Fibroblast of skin of abdomen (primary cell): ENCODE measurements at regions not wholly inside any gene's neighbourhood (a gene's known extent, or its start where the extent isn't known, plus 50 kb on each side); places are given as distances from the start of the nearest gene placed in this dataset.
A peak's percentile ranks its signal among the peaks of the same experiment; 100 is the strongest.

Experiments used
- DNase-seq: peaks from one replicate; pipeline ENCODE4 v3.0.0-alpha.2; 2013

DNA sequence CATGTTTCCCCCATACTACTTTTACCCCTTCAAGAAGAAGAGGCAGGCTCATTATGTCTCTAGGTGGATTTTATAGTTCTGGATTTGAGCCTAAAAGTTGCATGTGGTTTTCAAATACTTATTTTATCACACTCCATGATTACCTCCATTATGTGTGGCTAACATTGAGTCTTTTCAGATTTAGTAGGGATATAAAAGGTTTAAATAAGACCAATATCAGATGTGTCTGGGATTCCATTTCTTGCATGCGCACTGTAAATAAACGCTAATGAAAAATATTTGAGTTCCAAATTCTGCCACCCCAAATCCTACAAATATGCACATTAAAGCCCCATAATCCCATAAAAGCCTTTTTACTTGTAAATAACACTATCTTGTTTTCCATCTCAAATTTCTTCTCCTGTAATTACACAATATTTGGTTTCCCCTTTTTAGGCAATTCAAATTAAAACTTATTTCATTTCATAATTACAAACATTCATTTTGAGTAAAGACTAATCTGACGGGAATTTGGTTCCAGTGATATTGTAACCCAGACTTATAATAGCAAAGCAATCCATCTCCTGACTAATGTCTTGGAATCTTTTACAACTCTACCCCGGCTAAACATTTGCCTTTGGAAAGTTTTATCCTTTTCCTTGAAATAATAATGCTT, 600.0 kb downstream of the SLC4A3 start:
- peak; percentile 86 for DNase-seq

DNA sequence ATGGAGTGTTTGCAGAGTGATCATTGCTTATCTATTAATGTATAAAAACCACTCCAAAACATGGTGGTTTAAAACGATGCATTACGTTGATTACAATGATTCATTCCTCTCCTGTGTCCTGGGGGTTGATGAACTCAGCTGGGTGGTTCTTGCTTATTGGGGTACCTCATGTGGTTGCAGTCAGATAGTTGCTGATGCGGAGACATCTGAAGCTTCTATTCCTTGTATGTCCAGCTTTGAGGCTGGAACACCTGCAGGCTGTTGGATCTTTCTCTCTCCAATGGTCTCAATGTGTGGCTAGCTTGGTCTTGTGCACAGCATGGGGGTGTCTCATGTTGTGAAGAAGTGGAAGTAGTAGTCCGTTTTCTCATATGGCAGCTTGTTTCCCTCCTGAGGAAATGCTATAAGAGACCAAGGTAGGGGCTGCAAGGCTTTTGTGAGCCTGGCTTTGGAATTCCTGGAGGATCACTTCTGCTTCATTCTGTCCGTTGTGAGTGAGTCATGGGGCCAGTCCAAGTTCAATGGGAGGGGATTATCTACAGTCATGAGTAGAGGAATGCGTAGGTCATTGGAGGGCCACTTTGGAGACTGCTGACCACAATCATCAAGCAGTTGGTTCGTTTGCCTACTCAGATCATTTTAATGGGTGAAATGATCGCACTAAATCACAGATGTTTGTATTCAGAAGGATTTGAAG, 601.0 kb downstream of the SLC4A3 start:
- peak; percentile 98 for DNase-seq

DNA sequence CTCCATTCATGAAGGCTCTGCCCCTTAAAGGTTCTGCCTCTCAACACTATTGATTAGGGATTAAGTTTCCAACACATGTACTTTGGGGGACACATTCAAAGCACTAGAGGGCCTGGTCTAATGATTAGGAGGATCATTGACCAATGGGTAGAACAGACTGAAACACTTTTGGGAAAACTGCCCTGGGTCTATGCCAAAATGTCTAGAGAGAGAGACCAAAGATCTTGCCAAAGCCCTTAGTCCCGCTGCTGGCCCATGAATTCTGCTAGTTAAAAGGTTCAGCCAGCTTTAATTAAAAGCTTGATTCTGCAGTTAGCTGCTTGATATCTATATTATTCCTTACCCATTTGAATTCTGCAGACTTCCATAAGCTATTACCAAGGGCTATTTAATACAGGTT, 613.2 kb downstream of the SLC4A3 start:
- no peak for DNase-seq

DNA sequence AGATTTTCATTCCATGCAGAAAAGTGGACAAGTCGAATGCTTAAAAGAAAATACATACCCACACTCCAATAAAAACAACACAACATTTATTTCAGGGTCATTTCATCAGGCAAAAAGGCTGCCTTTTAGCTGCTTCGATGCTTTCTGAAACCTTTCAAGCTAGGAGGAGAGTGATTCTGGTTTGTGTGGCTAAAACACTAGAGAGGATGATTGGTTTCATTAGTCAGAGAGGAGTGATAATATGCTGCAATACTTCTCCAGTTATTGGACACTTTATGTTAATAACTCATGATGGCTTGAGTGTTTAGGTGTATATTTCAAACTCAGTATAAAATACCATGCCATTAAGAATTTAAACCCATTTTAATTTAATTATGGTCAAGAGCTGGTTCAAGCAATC, 614.0 kb downstream of the SLC4A3 start:
- peak; percentile 9 for DNase-seq

DNA sequence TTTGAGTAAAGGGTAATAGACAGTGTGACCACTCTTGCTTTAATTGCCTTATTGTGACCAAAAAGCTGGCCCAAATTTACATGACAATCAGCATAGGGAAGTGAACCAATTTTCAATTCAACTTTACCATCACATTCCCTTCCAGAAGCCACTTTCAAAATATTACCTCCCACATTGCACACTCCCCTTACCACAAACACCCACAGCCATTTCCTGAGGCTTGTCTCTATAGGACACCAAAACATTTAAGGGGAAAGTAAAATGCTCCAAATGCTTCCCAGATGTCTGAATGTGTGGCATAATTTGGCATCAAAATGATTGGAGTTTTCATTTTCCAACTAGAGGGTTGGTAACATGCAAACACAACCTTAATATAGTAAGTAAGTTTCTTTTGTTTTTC, 616.1 kb downstream of the SLC4A3 start:
- peak; percentile 61 for DNase-seq

DNA sequence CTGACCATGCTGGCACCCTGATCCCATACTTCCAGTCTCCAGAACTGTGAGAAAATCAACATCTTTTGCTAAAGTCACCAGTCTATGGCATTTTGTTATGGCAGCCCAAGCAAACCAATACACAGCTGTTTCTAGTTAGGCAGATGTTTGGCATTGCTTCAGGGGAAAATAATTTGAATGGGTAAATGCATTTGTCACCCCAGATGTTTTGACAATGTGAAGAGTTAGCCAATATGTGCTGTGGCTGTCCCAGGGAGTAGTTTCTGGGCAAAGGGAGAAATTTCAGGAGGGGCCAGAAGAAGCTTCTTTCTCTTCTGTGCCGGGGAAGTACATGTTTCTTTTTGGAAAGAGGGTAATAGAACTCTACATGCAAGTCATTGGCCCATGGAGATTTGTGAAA, 619.0 kb downstream of the SLC4A3 start:
- DNase-seq, result peak; percentile 20

DNA sequence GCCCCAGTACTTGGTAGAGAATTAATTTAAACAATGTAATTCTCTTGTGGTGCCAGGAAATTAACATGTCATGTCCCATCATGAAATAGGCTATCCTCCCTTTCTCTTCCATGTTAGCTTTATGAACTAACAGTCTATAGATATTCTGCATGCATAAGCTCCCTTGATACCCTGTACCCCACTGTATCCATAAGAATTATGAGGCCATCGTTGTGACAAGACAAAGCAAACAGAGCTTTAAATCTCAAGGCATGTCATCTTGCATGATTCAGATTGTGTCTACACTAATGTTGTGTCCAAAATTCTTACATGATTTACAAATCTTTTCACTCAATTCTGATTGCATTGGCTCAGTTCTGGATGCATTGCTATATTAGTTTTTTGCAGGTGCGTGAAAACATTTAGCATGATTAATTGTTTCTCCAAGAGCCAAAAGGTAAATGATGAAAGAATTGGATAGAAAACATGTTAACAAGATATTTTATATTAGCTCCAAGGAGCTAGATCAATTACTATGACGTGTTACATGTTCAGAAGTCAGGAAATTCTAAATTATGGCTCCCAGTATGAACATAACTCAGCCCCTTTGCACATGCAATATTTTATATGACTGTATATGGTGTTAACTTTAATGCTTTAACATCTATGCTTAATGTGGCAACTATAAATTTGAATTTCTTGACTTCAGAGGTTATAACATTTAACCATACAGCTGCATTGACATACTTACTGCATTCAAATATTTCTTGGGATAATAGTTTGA, 620.3 kb downstream of the SLC4A3 start:
- no peak for DNase-seq

DNA sequence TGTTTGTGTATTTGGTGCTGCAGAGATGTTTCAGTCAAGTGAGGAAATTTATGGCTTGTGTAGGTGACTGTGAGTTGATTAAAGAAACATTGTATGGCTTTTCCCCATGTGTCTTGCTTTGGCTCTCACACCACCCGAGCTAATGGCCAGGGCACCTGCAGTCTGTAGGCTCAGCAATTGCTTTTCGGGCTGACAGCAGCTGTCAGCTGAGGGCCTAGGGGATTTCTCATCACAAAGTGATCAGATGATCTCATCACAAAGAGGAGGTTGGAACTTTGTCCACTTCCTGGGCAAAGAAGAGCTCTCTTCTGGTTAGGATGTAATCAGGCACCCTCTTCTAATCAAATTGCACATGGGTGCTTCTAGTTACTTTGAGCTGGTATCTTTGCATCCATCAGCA, 632.2 kb downstream of the SLC4A3 start:
- no peak for DNase-seq

DNA sequence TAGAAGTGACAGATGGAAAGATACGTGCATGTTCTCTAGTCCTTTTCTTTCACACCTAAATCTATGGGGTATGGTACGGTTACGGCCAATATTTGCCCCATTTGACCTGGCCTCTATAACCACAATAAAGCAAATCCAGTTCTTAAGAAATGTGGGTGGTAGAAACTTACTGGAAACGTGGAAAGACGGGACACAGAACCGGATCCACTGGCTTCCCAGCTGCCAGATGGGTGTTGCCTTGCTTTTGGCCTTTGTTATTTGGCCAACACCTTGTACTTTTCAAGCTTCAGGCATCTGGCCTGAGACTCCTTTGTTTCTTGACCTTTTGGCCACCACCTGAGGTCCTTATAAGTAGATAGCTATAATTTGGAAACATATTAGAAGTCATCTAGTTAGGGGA, 635.9 kb downstream of the SLC4A3 start:
- no peak for DNase-seq

DNA sequence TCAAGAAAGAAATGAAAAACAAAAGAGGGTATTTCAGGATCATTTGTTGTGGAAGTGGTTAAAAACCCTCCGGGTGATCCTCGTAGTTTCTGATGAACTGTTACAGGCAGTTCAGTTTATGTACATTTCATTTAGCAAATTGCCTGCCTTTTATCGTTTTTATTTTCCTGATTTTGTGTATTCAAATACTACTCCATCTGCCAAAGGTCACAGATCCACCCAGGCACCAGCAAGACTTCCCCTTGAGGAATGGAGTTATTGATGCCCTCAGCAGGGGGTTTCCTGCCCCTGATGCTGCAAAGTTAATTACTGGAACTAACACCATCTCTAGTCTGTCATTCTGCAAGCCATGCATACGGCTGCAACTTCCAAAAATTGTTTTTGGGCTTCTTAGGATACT, 641.9 kb downstream of the SLC4A3 start:
- no peak for DNase-seq

DNA sequence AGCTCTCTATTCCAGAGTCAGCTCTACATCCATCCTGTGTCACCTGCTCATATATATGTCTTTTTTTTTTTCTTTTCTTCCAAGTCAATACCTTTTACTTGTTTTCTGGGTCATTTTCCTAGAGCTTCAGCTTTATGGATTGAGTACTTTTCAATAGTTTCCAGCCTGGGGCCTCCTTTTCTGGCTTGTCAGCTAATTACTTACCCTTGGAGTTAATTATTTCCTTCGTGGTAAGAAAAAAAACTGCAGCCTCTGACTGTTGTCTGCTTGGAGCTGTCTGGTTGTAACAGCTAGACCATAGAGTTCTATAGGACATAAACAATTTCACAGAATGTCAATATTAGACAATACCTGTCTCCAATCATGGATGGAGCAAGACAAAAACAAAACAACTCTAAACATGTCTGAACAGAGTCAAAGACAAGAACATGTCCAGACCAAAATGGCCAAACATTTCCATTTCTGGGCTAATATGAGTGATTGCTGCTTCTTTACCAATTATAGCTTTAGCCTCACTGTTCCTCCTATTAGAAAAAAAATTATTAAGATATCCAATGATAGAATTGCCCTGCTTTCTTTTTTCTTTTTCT, 643.1 kb downstream of the SLC4A3 start:
- no peak for DNase-seq

DNA sequence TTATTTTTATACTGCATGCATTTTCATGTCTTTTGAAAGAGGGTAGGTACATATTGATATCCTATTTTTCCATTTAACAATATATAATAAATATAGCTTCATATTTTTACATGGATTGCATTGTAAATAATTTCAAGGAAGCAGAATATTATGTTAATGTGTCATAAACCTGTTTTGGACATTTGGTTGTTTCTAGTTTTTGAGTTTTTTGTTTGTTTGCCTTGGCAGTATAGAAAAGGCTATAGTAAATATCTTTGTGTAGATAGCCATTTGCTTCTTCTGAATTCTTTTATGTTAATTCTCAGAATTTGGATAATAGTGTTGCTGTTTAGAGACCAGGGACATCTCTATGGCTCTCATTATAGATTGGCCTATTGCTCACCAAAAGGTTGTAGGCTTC, 645.2 kb downstream of the SLC4A3 start:
- no peak for DNase-seq

DNA sequence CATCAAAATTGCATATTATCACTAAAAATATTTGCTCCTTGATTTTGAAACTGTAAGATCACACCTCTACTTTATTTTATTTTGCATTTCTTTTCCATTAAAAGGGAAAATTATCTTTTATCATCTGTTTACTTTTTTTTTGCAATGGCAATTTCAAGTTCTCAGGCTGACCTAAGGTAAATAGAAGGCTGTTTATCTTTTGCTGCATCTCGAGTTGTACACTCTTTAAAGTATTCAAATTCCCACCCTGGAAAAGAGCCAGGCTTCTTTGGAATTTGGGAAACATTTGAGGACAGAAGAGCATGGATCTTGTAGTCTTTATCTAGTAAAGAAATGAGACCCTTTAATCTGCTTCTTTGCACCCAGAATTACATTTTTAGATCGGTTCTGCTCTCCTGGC, 645.7 kb downstream of the SLC4A3 start:
- no peak for DNase-seq

DNA sequence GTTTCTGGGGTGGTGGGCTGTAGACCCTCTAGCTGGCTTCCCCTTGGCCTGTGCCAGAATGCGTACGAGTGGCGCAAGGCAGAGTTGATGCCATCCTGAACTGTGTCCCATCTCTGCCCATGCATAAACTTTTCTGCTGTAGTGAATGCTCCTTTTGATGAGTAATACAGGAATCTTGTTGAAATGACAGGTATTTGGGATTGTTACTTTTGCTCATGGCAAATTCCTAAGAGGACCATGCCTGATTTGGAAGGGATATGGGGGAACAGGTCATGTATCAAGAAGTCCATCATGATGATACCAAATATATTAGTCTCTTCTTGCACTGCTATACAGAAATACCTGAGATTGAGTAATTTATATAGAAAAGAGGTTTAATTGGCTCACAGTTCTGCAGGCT, 648.0 kb downstream of the SLC4A3 start:
- DNase-seq, result peak; percentile 29

DNA sequence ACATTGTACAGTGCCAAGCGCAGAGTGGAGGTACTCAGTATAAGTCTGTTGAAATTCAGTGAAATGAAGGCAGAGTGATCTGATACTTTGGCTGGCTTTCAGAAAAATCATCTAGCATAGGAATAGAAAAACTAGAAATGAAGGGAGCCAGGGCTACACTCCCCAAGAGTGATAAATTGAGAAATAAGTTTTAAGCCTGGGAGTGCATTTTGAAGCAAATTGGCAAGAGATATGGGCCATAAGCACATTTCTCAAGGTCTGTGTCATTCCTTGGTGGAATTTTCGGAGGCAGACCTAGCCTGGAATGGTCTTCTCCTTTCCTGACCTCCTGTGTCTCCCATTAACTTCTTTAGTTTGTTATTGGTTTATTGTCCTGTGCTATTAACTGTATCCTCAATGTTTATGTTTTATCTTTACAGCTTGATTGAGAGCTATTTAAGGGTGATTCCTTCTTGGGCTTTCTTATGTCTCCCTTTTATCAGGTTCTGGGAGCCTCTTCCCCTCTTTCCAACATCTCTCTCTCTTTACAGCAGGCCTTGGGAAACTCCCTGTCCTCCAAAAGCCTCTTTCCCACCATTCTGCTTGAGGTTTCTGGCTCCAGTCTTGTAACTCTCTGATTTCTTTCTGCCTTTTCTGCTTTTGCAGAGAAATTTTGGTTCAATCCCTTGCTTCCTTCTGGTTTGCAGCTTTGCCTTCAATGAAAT, 649.5 kb downstream of the SLC4A3 start:
- DNase-seq, result peak; percentile 82

DNA sequence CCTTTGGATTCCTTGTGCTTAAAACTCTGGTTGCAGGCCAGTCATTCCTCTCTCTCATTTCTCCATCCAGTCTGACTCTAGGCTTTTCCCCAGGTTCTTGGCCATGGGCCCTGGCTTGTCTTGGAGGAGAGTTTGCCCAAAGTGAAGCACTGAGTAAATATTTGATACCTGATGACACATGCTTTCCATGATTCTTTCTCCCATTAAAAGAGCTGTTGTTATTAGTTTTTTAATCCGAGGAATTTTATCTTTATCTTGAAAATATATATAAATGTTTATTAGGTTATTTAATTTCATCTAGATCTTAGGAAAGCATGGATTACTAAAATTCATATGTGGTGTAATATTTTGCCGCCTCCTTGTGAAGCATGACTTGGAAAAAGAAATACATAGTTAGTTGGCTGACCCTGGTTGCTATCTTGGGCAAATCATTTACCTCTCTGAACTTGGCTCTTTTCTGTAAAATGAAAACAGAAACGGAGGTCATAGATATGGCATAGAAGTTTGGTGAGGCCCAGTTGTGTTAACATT, 650.1 kb downstream of the SLC4A3 start:
- DNase-seq, result peak; percentile 92

DNA sequence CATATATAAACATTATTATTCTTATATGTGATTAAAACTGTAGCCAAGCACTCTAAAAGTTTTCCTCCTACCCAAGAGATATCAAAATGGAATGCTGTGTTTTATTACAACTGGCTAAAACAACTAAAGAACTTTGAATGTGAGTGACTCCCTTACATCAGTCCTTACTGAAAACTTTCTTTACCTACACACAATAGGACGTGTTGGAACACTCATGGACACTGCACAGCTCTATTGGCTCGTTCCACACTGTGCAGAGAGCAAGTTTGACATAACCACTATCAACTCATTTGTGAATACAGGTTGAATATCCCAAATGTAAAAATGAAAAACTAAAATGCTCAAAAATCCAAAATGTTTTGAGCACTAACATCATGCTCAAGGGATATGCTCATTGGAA, 650.6 kb downstream of the SLC4A3 start:
- DNase-seq, result no peak

DNA sequence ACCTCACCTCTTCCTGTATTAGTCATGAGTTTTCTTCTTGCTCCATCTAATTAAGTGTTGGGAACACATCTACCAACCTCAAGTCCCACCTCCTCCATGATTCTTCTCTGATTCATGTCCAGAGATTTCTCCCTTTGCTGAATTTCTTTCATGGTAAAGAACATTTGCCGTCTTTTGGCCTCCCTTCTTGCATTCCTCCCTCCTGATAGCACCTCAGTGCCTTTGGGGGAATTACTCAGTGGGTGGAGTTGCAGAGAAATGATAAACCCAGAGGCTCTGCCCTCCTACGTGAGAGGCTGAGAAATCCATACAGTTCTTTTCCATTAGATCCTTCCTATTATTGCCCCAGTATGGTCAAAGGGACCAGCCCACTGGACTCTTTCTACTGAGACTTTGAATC, 651.9 kb downstream of the SLC4A3 start:
- DNase-seq, result peak; percentile 88

DNA sequence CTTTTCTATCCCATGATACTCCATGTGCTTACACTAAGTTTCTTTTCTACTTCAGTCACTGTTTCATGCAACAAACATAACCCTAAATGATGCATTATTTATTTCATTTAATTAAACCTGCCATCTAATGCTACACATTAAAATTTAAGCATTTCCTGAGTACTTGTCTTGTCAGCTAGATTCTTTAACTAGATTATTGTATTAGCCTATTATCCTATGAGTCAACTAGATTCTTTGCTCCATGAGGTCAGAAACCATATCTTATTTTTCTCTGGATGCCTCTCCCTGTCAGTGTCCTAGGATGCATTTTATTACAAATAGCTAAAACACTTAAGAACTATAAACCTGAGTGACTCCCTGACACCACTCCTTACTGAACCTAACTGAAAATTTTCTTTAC, 652.4 kb downstream of the SLC4A3 start:
- peak; percentile 58 for DNase-seq

DNA sequence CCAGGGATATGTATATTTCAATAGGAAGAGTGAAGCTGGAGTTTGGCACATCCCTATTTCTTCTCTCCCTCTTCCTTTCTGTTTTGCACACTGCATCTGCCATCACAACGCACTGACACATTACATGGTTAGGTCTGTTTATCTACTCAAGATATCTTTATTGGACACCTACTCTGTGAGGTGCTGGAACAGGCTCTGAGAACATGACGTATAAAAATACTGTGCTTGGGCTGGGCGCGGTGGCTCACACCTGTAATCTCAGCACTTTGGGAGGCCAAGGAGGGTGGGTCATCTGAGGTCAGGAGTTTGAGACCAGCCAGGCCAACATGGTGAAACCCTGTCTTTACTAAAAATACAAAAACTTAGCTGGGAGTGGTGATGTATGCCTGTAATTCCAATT, 653.3 kb downstream of the SLC4A3 start:
- no peak for DNase-seq

DNA sequence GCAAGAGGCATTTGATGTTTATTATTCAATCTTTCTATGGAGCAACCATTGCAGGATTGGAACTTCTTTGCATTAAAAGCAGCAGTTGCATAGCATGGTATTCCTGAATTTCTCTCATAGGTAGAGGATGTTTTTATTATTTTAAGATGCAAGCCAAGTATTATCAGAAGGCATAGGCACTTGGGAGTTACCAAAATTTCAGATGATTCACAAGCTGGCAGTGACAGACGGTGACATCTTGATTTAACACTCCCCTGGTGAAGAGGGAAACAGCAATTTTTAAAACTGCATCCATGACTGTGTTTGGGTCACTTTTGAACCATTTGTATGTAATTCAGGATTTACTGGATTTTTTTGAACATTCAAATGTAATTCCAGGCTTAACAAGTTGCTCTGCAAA, 654.3 kb downstream of the SLC4A3 start:
- no peak for DNase-seq

DNA sequence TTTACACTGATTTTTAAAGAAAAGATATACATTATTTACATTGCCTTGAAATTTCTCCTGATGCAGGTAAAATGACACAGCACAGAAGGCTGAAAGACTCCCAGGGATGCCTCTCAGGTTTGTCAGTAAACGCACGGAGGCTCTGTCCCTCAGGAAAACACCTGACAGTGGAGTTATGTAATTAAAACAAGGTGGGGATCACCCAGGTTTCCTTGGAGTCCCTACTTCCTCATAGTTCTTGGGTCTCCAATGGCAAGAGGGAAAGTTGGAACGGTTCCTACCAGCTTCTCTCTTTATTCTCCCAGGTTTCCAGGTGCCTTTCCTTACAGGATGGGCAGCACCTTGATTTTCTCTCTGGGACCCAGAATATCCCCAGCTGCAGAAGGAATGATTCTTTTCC, 654.8 kb downstream of the SLC4A3 start:
- DNase-seq, result no peak

DNA sequence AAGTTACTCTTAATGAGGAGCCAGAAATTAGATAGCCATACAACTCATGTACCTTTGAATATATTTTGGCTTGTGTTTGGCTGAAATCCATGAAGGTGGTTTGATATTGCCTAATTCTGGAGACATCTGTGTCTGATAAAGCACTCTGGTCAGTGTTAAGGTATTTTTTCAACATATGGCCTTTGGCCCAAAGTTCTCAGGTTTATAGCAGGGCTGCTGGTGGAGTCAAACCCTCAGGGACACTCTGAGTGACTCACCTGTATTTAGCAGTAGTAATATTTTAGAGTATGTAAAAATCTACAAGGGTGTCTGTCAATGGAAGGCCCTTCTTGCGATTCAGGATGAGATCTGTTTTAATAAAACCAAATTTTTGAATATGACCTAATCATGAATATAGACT, 666.5 kb downstream of the SLC4A3 start:
- DNase-seq, result no peak
